GM21717 (cell line): ENCODE measurements at regions not wholly inside any gene's neighbourhood (a gene's known extent, or its start where the extent isn't known, plus 50 kb on each side); places are given as distances from the start of the nearest gene placed in this dataset.

Experiments used
- ATAC-seq: cut with Tn5 transposase; IDR thresholded peaks from one replicate; pipeline ENCODE4 v1.9.1; 2021; ENCODE audit warnings: mild to moderate bottlenecking, moderate library complexity; ENCODE audit not compliant: unreplicated experiment

GRCh38 chr20:2236256-2236655 is 59.5 kb upstream of the TGM3 start:
- ATAC-seq = no peak

- no peak for ATAC-seq
These were observed 58.7 kb upstream of the TGM3 start for GRCh38 chr20:2237059-2237458.

GRCh38 chr20:2238601-2239000 is 57.2 kb upstream of the TGM3 start:
- no peak for ATAC-seq

GRCh38 chr20:2240835-2241234 is 55.0 kb upstream of the TGM3 start:
- ATAC-seq = no peak

GRCh38 chr20:2242678-2243077 is 53.1 kb upstream of the TGM3 start:
- no peak for ATAC-seq

GRCh38 chr20:2244523-2244922 is 51.3 kb upstream of the TGM3 start:
- no peak for ATAC-seq

- ATAC-seq = no peak
These were observed 50.8 kb upstream of the TGM3 start for GRCh38 chr20:2244993-2245392.

GRCh38 chr20:2245637-2246036 is 50.2 kb upstream of the TGM3 start:
- ATAC-seq = no peak
